HL-60 (cell line): ENCODE measurements at regions not wholly inside any gene's neighbourhood (a gene's known extent, or its start where the extent isn't known, plus 50 kb on each side); places are given as distances from the start of the nearest gene placed in this dataset.

Source experiments
- DNase-seq, 2 experiments: peaks; one replicate each; pipeline ENCODE4 v3.0.0-alpha.2; 2010 to 2020; ENCODE audit warnings: low read depth in 1 of 2, low spot score in 1 of 2
- H3K27ac ChIP-seq: fragments of 250-450 bp; sonication (Bioruptor Pico); replicated peaks from 2 replicates; pipeline ENCODE4 v1.5.1; 2020; ENCODE audit warnings: mild to moderate bottlenecking, moderate library complexity
- H3K27me3 ChIP-seq: fragments of 250-450 bp; sonication (Bioruptor Pico); 2 replicates; pipeline ENCODE4 v1.5.1; 2021; ENCODE audit warnings: mild to moderate bottlenecking, moderate library complexity; ENCODE audit not compliant: insufficient read depth, poor library complexity, severe bottlenecking
- H3K4me3 ChIP-seq: replicated peaks from 2 replicates; pipeline ENCODE4 v1.5.1; 2011; ENCODE audit warnings: mild to moderate bottlenecking, control low read depth, low read length; ENCODE audit not compliant: insufficient read depth
- CTCF ChIP-seq: IDR thresholded peaks from one replicate; pipeline ENCODE4 v1.5.1; 2011; ENCODE audit warnings: low read length, control low read depth, inconsistent platforms; ENCODE audit not compliant: insufficient read depth
- GABPA ChIP-seq: IDR thresholded peaks from 2 replicates; pipeline ENCODE4 v1.6.1; 2012; ENCODE audit warnings: low read depth
- POLR2AphosphoS5 ChIP-seq: IDR thresholded peaks from 2 replicates; pipeline ENCODE4 v1.6.1; 2012; ENCODE audit warnings: low read depth
- REST ChIP-seq: IDR thresholded peaks from 2 replicates; pipeline ENCODE4 v1.6.1; 2012; ENCODE audit warnings: low read depth; ENCODE audit not compliant: insufficient replicate concordance
- SPI1 ChIP-seq: IDR thresholded peaks from 2 replicates; pipeline ENCODE4 v1.6.1; 2012; ENCODE audit warnings: low read depth, mild to moderate bottlenecking, borderline replicate concordance

GRCh38 chr4:35771571-35771970 is 472.7 kb downstream of the ARAP2 start:
- TF ChIP-seq SPI1: no peak
- no peak for TF ChIP-seq GABPA
- TF ChIP-seq REST: no peak
- no peak for TF ChIP-seq CTCF
- TF ChIP-seq POLR2AphosphoS5: no peak

GRCh38 chr4:35772291-35772690 is 472.0 kb downstream of the ARAP2 start:
- no peak overlapping the region for H3K27ac ChIP-seq
- no peaks in the 10 kb centered on the region for H3K27me3 ChIP-seq
- H3K4me3 ChIP-seq: no peak overlapping the region
- TF ChIP-seq REST: no peak
- TF ChIP-seq CTCF: no peak
- no peak for TF ChIP-seq POLR2AphosphoS5
- no peak for TF ChIP-seq SPI1
- TF ChIP-seq GABPA: no peak
- DNase-seq: no peak

More at GRCh38 chr4:35771571-35771970, 472.7 kb downstream of the ARAP2 start:
- no peak overlapping the region for H3K27ac ChIP-seq
- DNase-seq: no peak
- no peaks in the 10 kb centered on the region for H3K27me3 ChIP-seq
- no peak overlapping the region for H3K4me3 ChIP-seq

GRCh38 chr4:35789899-35790574 is 454.3 kb downstream of the ARAP2 start:
- Histone ChIP-seq H3K27ac (no peak overlapping the region), H3K27me3 (no peaks in the 10 kb centered on the region), H3K4me3 (no peak overlapping the region)
- no peak for DNase-seq
- TF ChIP-seq GABPA (no peak), POLR2AphosphoS5 (no peak), SPI1 (no peak), REST (no peak), CTCF (no peak)
